Bronchial epithelial cell (primary cell): ENCODE measurements at regions not wholly inside any gene's neighbourhood (a gene's known extent, or its start where the extent isn't known, plus 50 kb on each side); places are given as distances from the start of the nearest gene placed in this dataset.

Source experiments
- DNase-seq: peaks from one replicate; pipeline ENCODE4 v3.0.0-alpha.2; 2010; ENCODE audit warnings: low read depth
- FAIRE-seq: peaks from 2 replicates; lab custom pipeline; 2011; peaks lifted over from hg19 to GRCh38; lab: Jason Lieb, UNC
- H3K27me3 ChIP-seq: 2 replicates; pipeline ENCODE4 v1.5.1; 2011; ENCODE audit warnings: low read length; ENCODE audit not compliant: control insufficient read depth, insufficient read depth
- H3K36me3 ChIP-seq: 2 replicates; pipeline ENCODE4 v1.5.1; 2011; ENCODE audit warnings: low read length; ENCODE audit not compliant: control insufficient read depth, insufficient read depth
- H3K4me3 ChIP-seq: 2 replicates; pipeline ENCODE4 v1.5.1; 2011; ENCODE audit warnings: mild to moderate bottlenecking, low read depth, low read length, control low read depth
- CTCF ChIP-seq: IDR thresholded peaks from 2 replicates; pipeline ENCODE4 v1.5.1; 2011; ENCODE audit warnings: mild to moderate bottlenecking, moderate library complexity, low read length, control low read depth, inconsistent platforms; ENCODE audit not compliant: insufficient read depth, severe bottlenecking

- no peaks in the 10 kb centered on the region for H3K27me3 ChIP-seq
- DNase-seq (peak; percentile 99), FAIRE-seq (peak; percentile 95)
- H3K4me3 ChIP-seq, result peak overlapping the region; percentile 76
- H3K36me3 ChIP-seq, result peaks cover 1% of the 10 kb centered on the region
- TF ChIP-seq CTCF, result no peak
Observed at GRCh38 chr11:94705891-94706615, 62.1 kb upstream of the AMOTL1 start.

GRCh38 chr11:94708176-94708575, 60.0 kb upstream of the AMOTL1 start:
- DNase-seq (no peak), FAIRE-seq (no peak)
- TF ChIP-seq CTCF, result no peak
- Histone ChIP-seq H3K4me3 (peak overlapping the region; percentile 76), H3K27me3 (no peaks in the 10 kb centered on the region), H3K36me3 (peaks cover 1% of the 10 kb centered on the region)

- Histone ChIP-seq H3K36me3 (peaks cover 1% of the 10 kb centered on the region), H3K4me3 (no peak overlapping the region), H3K27me3 (no peaks in the 10 kb centered on the region)
- no peak for TF ChIP-seq CTCF
- FAIRE-seq (peak; percentile 13), DNase-seq (peak; percentile 41)
Observed at GRCh38 chr11:94708642-94709041, 59.5 kb upstream of the AMOTL1 start.

GRCh38 chr11:94715225-94715624, 52.9 kb upstream of the AMOTL1 start:
- no peak for TF ChIP-seq CTCF
- DNase-seq (no peak), FAIRE-seq (no peak)
- H3K27me3 ChIP-seq, result no peaks in the 10 kb centered on the region
- H3K4me3 ChIP-seq, result no peak overlapping the region
- no peaks in the 10 kb centered on the region for H3K36me3 ChIP-seq

GRCh38 chr11:94717667-94718066, 50.5 kb upstream of the AMOTL1 start:
- FAIRE-seq, result no peak
- no peak for DNase-seq
- Histone ChIP-seq H3K27me3 (no peaks in the 10 kb centered on the region), H3K4me3 (no peak overlapping the region), H3K36me3 (no peaks in the 10 kb centered on the region)
- no peak for TF ChIP-seq CTCF
